NB4 (cell line): ENCODE measurements at regions not wholly inside any gene's neighbourhood (a gene's known extent, or its start where the extent isn't known, plus 50 kb on each side); places are given as distances from the start of the nearest gene placed in this dataset.

Experiments
- DNase-seq: peaks from one replicate; pipeline ENCODE4 v3.0.0; 2010; ENCODE audit warnings: low read depth
- H3K4me3 ChIP-seq: one replicate; pipeline ENCODE4 v1.5.1; 2011; ENCODE audit warnings: mild to moderate bottlenecking, low read depth, low read length, moderate library complexity
- MYC ChIP-seq: IDR thresholded peaks from 2 replicates; pipeline ENCODE4 v1.6.1; 2011; ENCODE audit warnings: low read depth, low read length
- POLR2A ChIP-seq: IDR thresholded peaks from 2 replicates; pipeline ENCODE4 v1.6.1; 2011; ENCODE audit warnings: mild to moderate bottlenecking; ENCODE audit not compliant: insufficient read length; ENCODE audit errors: extremely low read depth
- TF ChIP-seq, protein P1 (sequence below): IDR thresholded peaks from one replicate; pipeline ENCODE4 v1.5.1; 2012; ENCODE audit warnings: low read depth, low read length
- TF ChIP-seq, protein P2 (sequence below): IDR thresholded peaks from 2 replicates; pipeline ENCODE4 v1.6.1; 2011; ENCODE audit warnings: low read depth, low read length

DNA sequence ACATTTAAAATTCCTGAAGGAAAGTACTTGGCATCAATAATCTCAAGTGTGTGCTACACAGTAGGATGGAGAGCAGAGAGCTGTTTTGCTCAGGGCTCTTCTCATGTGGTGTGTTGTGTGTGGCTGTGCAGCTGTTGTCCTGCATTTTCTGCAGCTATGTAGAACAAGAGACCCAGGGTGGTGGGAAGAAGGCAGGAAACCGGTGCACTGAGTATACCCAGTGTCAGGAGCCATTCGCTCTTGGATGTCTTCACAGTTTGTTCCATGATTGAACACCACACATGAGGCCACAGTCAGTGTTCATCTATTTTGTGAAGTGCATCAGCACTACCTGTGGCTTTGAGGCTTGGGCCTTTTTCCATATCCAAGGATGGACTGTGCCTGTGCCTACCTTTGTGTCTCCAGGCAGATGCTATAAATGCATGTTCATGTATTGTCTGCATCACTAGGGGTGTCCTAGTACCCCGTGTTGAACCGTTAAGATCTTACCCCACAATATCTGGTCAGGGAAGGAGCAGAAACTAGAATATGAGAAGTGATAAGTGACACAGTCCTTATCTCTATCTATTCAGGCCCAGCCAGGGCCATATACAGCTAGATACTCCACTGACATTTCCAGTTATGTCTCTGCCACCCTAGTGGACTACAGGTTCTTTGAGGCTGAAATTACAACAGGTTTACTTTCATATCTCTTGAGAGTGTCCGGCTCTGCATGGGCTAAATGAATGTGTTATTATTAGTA is 194.3 kb downstream of the NR2F2 start:
- no peak for TF ChIP-seq POLR2A
- TF ChIP-seq, protein P1, sequence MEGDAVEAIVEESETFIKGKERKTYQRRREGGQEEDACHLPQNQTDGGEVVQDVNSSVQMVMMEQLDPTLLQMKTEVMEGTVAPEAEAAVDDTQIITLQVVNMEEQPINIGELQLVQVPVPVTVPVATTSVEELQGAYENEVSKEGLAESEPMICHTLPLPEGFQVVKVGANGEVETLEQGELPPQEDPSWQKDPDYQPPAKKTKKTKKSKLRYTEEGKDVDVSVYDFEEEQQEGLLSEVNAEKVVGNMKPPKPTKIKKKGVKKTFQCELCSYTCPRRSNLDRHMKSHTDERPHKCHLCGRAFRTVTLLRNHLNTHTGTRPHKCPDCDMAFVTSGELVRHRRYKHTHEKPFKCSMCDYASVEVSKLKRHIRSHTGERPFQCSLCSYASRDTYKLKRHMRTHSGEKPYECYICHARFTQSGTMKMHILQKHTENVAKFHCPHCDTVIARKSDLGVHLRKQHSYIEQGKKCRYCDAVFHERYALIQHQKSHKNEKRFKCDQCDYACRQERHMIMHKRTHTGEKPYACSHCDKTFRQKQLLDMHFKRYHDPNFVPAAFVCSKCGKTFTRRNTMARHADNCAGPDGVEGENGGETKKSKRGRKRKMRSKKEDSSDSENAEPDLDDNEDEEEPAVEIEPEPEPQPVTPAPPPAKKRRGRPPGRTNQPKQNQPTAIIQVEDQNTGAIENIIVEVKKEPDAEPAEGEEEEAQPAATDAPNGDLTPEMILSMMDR = no peak
- H3K4me3 ChIP-seq = no peak overlapping the region
- no peak for DNase-seq

DNA sequence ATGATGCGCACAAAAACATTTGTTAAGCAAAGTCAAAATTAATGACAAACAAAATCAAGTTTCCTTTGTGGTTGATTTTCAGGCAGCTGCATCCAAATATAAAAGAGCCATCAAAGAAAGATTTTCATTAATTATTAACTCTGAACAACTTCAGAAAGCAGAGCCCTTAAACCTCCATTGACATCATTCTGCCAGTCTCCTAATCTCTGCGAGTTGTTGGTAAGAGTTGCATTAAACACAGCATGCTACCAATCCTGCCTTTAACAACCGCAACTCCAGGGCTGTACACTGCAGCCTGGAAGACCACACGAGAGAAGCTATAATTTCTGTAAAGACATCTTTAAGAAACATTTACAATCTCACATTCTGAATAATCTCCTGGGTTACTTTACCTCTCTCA is 204.6 kb downstream of the NR2F2 start:
- H3K4me3 ChIP-seq = no peak overlapping the region
- DNase-seq = no peak
- TF ChIP-seq, protein P1 = no peak
- TF ChIP-seq POLR2A = no peak
- no peak for TF ChIP-seq MYC
- TF ChIP-seq, protein P2, sequence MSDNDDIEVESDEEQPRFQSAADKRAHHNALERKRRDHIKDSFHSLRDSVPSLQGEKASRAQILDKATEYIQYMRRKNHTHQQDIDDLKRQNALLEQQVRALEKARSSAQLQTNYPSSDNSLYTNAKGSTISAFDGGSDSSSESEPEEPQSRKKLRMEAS = no peak

DNA sequence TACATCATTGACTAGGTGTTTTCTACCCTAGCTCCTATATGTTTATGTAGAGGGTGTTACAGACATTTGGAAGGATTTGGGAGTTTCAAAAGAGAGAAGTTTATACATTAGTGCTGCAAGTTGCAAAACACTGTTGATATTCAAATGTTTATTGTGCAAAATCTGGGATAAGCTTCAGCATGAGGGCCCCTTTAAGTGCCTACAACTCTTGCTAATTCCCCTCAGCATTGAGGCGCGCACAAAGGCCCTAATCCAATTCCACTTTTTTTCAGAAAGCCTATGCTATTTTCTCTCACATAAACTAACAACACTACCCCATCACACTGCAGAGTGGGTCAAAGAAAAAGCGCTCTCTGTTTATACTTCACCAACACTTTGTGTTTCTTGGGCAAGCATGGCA is 208.0 kb downstream of the NR2F2 start:
- DNase-seq = no peak
- TF ChIP-seq, protein P1 = no peak
- TF ChIP-seq MYC (no peak), POLR2A (no peak)
- TF ChIP-seq, protein P2 = no peak
- no peak overlapping the region for H3K4me3 ChIP-seq

DNA sequence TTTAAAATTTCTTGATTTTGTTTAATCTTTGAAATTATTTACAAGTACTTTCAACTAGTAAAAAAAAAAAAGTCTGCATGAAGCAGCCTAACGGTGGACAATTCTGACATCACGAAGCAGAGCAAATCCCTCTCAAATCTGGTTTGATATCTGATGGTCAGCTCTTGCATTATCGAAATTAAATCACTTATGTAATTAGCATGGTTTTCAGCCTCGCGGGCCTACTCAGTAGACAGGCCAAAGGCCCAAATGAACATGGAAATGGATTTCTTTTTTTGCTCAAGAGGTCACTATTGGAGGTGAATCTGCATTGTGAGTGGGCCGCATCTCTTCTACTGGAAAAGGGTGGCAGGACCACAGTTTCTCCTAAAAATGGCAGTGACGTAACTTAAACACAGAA is 209.8 kb downstream of the NR2F2 start:
- TF ChIP-seq, protein P1 = no peak
- TF ChIP-seq POLR2A = no peak
- TF ChIP-seq, protein P2 = no peak
- no peak for DNase-seq

DNA sequence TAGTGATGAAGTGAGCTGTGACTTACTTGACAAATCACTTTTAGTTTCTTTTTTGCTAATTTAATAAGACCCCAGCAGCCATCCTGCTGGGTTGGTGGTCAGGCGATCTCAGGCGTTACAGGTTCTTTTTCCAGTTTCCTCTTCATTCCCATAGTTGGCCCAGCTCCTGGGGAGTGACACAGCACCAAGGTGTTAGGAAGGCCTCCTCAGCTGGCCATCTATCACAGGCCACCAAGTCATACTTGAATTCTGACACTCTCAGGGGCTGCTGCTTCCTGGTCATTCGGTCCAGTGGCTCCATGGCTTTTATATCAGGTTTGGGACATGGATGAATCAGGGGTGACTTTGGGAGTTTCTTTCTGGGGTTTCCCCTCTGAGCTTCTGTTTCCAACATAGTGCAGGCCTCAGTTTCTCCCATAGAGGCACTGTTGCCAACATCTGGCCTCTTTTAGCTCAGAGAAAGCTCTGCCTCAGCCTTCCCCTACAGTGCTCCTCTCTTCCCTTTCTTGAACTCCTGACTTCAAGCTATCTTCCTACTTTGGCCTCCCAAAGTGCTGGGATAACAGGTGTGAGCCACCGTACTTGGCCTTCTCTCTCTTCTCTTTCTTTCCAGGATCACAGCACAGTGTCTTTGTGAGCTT is 211.8 kb downstream of the NR2F2 start:
- TF ChIP-seq MYC (no peak), POLR2A (no peak)
- TF ChIP-seq, protein P2 = no peak
- TF ChIP-seq, protein P1 = no peak
- DNase-seq = no peak
- no peak overlapping the region for H3K4me3 ChIP-seq

More for the DNA sequence above, 209.8 kb downstream of the NR2F2 start:
- H3K4me3 ChIP-seq = no peak overlapping the region
